HL-60/S4 treated with phorbol 12-myristate 13-acetate at 8.2 ng/mL for 4 days and 3 days (cell line): ENCODE measurements at regions not wholly inside any gene's neighbourhood (a gene's known extent, or its start where the extent isn't known, plus 50 kb on each side); places are given as distances from the start of the nearest gene placed in this dataset.

Experiments used
- in situ Hi-C: fragments of 300-500 bp; cut with MboI; formaldehyde crosslinking; loops from 2 replicates; pipeline ENCODE4 v1.15.0; 2022; ENCODE audit warnings: low sequenced_read_pairs

DNA sequence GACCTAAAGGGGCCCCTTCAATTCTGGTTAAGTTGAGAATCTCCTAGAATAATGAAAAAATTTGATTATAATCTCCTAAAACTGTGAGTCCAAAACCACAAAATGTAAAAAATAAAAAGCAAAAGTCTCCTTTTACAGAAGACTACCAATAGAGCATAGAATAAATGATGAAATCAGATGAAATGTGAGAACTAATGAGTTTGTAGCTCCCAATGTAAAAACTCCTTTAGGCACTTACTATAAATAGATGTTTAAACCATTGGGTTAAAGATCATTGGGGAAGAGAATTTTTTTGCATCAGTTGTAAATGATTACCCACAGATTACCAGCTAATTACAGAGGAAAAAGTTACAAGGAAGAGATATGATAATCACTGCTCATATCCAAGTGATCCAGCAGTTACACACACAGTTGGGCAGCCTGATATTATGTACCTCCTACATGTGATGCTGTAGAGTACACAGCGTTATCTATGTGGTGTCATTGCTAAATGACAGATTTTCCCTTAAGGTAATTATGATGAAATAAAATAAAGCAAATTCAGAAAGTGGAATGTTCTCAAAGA lies 282.7 kb upstream of the SEMA3D start:
- in situ Hi-C loops, result no loop called here

DNA sequence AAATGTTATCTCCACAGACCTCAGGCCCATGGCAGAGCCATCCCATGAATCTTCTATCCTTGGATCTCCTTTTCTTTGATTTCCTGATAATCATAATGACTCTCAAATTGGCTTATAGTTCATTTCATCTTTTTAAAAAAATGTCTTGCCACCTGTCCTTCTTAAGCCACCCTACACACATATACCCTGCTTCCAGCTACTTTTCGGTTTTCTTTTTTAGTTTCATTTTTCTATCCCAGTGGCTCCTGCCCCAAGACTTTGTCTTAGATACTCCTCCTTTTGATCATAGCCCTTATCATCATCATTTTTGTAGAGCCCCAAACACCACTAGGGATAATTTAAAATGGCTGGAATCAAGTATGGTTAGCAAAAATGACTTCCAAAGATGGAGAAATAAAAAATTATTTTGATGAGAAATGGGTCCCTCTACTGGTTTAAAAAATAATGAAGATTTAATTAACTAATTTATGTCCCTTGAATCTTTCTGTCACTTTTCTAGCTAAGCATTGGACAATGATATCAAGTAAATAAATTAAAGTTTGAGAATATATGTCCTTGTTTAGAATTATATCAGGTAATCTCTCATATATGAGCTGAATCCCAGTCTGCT lies 277.3 kb upstream of the SEMA3D start:
- in situ Hi-C loops, result no loop called here

DNA sequence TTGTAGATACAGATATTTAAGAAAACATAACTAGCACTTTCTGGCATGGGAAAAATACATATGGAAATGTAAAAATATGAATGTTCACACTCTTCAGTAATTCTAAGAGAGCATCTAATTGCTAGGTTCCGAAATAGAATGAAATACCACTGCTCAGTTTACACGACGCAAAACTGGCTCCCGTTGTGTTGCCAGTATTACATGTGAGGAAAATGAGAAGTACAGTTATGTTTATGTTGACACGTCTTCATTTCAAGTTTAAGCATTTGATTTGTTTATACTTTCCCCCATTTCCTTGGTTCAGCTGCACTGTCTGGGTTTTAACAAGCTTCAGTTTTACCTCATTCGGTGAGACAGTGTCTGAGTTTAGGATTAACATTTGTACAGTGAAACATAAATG lies 275.8 kb upstream of the SEMA3D start:
- in situ Hi-C loops, result no loop called here

DNA sequence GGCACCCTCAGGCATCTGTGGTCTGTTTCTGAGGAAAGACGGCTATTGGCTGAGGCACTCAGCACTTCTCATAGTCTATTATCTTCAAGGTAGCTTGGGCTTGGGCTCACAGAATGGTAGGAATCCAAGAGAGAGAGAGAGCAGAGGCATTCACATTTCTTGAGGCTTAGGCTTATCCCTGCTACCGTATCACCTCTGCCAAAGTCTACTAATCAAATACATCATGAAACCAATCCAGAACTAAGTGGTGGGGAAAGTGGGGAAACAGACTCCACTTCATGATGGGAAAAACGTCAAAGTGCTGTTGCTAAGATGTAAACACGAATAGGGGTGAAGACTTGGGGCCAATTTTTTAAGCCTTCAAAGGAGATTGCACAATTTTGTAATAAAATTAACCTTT lies 271.1 kb upstream of the SEMA3D start:
- in situ Hi-C loops, result no loop called here

DNA sequence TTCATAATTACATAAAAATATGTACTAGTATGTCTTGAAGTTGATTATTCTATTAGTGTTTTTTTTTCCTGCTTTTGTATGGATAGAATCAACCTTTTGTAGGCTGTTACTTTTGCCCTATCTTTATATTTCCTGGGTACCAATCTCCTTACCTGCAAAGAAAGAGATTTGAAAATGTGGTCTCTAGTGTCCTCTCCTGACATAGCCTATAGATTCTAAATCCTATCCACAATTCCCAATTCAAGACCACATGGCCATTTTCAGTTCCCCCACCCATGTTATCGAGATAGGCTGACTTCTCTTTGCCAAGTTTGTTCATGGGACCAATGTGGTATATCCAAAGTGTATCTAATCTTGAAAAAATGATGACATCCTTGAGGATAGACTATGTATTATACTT lies 269.4 kb upstream of the SEMA3D start:
- in situ Hi-C loops, result no loop called here

DNA sequence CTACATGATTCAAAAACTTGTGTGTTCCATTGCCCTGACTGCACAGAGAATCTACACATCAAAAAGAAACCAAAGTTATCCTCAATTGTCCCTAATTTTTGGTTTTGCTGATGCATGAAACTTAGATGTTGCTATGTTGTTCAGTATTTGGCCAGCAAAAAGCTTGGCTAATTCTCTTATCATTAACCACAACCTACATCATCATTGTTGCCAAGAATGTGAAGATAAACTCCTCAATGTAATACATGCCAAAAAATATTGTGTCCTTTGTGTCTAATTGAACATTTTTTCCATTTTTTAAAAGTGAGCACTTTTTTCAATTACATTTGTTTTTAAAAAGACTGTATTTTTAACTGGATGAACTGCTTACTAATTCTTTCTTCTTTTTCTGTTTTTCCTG lies 268.0 kb upstream of the SEMA3D start:
- in situ Hi-C loops, result no loop called here

DNA sequence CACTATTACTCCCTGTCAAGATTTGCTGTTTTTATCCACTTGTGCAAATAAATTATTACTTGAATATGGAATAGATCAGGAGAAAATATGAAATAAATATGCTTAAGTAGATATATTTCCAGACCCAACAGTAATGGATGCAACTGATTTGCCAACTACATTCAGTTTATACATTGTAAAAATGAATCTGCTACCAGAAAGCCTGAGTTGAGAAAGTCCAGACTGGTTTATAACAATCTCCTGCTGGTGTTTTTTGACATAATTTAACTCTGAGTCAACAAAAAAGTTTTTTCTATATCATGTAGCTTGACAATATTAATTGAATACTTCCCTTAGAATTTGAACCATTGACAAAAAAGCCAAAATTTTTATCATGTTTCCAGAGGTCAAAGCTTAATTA lies 265.8 kb upstream of the SEMA3D start:
- in situ Hi-C loops, result no loop called here

DNA sequence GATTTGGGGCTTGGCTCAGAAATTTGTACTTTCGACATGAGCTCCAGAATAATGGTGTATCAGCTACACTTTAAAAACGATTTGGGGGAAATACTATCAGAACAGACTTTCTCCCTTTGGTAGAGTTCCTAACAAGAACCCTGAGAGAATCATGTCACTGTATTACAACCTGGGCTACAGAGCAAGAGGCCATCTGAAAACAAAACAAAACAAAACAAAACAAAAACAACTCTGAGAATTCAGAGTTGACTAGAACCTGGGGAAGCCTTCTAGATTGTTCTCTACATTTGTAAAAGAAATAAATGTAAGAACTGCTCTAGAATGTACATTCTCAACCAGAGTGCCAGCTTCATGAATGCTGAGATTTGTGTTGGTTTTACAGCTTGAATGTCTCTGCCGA lies 262.6 kb upstream of the SEMA3D start:
- in situ Hi-C loops, result no loop called here

DNA sequence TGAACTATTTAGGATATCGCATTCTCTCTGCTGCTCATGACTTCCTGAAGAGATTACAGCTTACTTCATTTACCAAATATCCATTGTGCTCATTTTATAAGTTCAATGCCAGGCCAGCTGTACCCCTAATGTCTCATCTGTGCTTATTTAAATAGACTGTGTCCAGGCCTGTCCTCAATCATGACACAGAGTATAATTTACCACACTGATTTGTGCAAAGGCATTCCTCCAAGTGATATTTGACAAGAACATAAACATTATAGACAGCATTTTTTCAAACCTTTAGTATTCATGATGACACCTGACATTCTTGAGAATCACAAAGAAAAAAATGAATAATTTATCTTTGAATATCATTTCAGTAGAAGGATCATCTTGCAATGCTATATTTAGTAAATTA lies 260.1 kb upstream of the SEMA3D start:
- in situ Hi-C loops, result no loop called here

DNA sequence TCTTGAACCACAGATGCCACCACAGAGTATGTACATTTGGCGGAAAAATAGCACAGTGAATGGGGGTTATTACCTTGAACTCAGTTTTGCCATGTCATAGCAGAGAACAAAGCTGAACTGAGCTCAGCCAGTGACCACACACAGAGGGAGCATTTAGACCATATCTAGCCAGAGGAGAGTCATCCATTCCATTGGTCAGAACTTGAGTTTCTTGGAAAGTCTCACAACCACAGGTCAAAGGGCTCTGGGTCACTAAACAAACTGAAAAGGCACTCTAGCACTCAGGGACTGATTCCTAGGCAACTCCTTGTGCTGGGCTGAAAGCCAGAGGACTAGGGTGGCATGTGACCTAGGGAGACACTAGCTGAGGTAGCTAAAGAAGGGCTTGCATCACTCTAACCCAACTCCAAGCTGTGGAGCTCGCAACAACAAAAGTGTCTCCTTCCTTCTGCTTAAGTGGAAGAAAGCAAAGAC lies 239.7 kb upstream of the SEMA3D start:
- in situ Hi-C loops, result no loop called here

DNA sequence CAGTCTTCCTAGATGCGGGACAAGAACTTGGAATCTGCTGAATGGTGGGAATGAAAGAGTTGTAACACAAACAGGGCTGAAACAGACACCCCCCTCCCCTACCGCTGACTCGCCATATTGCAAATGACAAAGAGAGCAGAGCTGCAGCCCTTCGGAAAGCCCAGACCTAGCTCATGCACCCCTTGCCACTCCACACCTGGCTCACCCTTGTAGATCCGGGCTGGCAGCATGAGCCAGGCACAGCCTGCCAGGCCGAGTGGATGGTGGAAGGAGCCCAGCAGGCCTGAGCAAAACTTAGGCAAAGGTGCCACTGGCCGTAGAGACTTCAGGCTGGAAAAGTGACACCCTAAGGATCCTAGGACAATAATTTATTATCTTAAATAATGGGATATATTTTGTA lies 237.4 kb upstream of the SEMA3D start:
- in situ Hi-C loops, result no loop called here

DNA sequence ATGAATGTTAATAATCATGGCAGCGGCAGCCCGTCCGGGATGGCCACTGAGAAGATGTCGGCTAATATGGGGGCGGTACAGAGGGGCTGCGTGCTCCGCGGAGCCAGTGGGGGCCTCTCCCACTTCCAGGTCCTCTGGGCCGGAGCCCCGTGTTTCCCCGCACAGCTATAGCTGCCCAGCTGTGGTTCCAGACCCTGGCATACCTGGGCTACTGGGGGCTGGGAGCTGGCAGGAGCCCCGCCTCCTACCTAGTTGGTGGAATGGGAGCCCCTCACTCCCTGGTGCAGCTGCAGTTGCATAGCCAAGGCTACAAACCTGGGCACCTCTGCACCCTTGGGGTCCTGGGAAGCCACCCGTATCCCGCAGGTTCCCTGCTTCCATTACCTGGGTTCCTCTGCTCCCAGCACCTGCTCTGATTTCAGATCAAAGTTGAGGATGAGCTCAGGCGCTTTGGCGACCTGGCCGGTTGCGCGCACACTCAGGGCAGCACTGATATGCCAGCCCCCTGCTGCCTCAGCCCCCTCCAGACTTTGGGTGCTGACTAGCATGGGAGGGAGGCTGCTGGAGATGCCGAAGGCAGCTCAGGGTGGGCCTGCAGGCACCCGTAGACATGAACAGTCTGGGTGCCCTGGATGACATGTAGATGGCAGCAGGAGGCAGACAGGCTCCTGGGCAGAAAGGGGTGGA lies 236.5 kb upstream of the SEMA3D start:
- in situ Hi-C loops, result no loop called here

DNA sequence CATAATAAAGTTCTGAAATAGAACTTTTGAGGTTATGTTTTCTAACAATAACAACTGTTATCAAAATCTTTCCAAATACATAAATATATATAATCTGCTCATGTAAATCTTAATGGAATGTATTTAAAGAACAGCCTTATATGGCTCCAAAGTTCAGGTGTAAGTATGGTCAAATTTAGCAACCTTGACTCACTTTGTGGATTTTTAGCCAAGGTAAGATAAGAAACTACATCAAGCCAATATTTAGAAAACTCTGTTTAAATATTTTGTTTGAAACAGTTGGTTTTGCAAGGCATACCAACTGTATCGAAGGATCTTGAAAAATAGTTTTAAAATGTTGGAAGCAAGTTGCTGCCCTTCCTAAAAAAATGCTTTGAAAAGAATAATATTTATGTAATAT lies 228.9 kb upstream of the SEMA3D start:
- in situ Hi-C loops, result no loop called here

DNA sequence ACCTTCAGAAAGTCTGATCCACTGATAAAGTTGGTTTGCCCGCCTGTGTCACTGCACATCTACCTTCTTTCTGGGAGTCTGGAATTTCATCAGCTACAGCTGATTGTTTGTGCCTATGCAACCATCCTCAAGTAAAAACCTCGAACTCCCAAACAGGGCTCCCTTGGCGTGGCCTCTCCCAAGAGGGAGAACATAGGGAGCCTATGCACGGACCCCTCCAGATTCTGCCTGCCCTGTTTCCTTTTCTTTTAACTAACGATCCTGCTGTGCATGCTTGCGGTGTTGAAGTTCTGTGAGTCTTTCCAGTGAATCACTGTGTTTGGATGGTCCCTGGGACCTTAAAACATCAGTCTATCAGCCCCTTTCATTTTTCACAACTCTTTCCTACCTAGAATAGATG lies 226.9 kb upstream of the SEMA3D start:
- in situ Hi-C loops, result no loop called here

DNA sequence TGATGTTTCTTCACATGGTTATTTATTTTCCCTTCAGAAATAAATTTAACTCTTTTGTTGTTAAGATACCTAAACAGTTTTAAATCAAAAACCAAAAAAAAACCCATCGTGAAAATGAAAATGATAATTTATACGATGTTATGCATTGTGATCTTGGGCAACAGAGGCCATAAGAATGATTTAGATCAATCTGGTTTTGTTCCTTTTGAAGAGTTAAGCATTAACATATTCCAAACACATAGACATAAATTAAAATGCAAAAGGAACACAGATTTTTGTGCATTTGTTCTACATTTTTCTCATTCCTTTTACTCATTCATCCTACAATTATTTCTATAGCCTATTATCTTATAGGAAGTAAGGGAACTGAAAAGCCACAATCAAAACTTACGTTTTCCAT lies 226.1 kb upstream of the SEMA3D start:
- in situ Hi-C loops, result no loop called here

DNA sequence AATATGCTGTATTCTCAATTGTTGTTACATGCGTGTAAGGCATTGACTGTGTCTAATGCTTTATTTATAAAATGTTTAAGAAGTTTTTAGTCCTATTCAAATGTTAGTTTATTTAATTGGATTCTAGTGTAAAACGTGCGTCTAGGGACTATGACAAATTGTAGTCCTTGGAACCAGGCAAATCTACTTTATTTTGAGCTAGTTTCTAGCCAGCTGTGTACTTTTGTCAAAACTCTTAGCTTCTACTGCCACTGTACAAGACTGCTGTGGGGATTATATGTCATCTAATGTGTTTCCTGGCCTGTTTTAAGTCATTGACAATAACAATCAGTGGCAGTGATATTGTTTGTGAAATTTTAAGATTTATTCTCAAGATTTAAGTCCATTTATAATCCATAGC lies 220.5 kb upstream of the SEMA3D start:
- in situ Hi-C loops, result no loop called here

DNA sequence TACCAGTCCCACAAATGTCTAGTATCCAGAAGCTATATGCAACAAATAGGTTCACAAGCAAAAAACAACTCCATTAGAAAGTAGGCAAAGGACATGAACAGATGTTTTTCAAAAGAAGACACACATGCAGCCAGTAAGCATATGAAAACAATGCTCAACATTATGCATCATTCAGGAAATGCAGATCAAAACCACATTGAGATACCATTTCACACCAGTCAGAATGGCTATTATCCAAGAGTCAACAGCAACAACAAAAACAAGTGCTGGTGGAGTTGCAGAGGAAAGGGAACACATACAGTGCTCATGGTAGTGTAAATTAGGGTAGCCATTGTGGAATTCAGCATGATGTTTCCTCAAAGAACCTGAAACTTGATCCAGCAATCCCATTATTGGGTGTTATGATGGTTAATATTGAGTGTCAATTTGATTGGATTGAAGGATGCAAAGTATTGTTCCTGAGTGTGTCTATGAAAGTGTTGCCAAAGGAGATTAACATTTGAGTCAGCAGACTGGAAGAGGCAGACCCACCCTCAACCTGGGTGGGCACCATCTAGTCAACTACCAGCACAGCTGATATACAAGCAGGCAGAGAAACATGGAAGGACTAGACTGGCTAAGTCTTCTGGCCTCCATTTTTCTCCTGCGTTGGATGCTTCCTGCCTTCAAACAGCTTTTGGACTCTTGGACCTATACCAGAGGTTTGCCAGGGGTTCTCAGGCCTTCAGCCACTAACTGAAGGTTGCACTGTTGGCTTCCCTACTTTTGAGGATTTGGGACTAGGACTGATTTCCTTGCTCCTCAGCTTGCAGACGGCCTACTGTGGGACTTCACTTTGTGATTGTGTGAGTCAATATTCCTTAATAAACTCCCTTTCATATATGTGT lies 218.4 kb upstream of the SEMA3D start:
- in situ Hi-C loops, result no loop called here

DNA sequence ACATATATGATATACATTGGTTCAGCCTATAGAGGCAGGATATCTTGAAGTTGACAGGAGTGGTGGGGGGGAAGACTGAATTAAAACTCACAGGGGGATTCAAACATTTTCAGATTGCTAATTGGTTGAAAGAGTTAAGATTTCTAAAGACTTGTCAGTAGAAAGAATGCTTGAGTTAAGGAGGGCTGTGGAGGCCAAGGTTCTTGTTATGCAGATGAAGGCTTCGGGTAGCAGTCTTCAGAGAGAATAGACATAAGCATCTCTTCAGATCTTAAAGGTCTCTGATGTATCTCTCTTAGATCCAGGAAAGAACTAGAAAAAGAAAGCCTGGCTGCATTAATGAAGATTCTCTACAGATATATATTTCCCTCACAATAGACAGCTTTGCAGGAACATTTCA lies 209.8 kb upstream of the SEMA3D start:
- in situ Hi-C loops, result no loop called here

DNA sequence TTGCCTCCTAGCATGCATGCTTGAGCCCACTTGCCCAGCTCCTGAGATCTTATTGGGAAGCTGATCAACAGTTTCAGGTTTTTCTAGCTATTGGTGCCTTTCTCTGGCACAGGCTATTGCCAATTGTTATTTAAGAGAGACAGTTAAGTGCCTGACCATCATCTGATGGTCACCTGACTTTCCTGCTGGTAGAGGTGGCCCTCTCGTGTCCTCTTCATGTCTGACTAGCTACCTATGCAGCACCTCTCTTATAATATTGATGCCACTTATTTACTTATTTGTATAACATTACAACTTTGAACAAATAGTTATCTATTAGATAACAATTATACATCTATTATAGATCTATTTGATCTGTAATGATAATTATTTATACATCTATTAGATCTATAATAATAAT lies 205.9 kb upstream of the SEMA3D start:
- in situ Hi-C loops, result no loop called here

DNA sequence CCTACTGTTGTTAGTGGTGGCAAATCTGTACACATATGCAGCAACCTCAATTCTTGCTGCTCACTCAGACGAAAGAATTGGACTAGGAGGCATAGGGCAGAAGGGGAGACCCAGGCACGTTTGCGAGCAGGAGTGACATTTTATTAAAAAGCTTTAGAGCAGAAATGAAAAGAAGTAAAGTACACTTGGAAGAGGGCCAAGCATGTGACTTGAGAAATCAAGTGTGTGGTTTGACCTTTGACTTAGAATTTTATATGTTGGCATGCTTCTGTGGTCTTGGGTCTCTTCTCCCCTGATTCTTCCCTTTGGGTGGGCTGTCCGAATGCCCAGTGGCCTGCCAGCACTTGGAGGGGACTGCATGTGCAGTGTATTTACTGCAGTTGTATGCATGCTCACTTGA lies 205.5 kb upstream of the SEMA3D start:
- in situ Hi-C loops, result no loop called here

DNA sequence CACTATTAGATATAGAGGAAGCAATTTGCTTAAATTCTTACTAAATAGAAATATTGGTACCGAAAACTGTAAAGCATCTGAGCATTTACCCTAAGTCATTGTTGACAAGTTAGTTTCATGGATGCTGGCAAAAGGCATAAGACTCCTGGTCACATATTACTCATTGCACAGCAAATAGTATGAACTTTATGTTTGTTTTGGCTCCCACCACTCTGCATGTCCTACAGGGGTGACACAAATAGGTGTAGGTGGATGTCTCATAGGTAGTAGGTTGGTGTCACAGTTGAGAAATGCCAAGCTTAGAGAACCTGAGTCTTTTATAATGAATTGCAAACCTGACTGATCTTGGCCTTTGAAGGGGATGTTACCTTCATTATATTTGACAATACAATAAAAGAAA lies 199.6 kb upstream of the SEMA3D start:
- in situ Hi-C loops, result no loop called here

DNA sequence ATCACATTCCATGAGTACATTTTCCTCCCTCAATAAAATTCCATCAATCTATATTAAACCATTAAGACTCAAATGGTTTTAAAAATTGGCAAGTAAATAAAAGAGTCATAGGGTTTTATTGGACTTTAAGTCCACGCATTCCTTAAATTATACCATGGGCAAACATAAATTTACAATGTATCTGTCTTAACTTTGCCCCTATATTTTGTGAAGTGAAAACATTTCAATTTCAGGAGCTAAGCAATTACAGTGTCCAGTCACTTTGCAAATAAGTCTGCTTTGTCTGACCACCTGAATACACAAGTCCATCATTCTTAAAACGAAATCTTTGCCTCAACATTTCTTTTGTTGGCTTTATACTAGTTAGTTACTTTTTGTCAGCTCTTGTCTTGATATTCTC lies 197.5 kb upstream of the SEMA3D start:
- in situ Hi-C loops, result no loop called here
